ENCODE measurements at regions not wholly inside any gene's neighbourhood (a gene's known extent, or its start where the extent isn't known, plus 50 kb on each side); places are given as distances from the start of the nearest gene placed in this dataset.

GRCh38 chr10:31754803-31755624 lies 173.6 kb downstream of the ARHGAP12 start:
- no peak for DNase-seq (ENCODE audit: low read depth)

GRCh38 chr10:31753681-31754080 lies 174.9 kb downstream of the ARHGAP12 start:
- no peak for DNase-seq (ENCODE audit: low read depth)

DNA sequence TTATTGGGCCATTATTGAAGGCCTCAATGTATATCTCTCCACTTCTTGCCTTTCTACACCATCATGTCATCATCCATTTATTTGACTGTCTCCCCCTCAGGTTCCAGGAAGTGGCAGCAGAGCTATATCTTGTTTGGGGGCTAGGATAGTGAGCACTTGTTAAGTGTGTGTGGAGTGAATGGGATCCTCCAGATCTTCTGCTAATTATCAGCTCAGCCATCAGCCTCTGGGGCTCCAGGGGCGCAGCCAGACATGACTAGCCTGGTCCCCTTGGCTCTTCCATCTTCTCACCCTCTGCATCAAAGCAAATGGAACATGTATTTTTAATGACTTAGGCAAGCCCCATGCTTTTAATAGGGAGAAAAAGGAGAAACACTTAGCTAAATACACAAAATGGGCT lies 176.5 kb downstream of the ARHGAP12 start:
- DNase-seq (ENCODE audit: low read depth) = no peak

- DNase-seq (ENCODE audit: low read depth) = no peak
These were observed 176.9 kb downstream of the ARHGAP12 start for GRCh38 chr10:31751738-31752080.

DNA sequence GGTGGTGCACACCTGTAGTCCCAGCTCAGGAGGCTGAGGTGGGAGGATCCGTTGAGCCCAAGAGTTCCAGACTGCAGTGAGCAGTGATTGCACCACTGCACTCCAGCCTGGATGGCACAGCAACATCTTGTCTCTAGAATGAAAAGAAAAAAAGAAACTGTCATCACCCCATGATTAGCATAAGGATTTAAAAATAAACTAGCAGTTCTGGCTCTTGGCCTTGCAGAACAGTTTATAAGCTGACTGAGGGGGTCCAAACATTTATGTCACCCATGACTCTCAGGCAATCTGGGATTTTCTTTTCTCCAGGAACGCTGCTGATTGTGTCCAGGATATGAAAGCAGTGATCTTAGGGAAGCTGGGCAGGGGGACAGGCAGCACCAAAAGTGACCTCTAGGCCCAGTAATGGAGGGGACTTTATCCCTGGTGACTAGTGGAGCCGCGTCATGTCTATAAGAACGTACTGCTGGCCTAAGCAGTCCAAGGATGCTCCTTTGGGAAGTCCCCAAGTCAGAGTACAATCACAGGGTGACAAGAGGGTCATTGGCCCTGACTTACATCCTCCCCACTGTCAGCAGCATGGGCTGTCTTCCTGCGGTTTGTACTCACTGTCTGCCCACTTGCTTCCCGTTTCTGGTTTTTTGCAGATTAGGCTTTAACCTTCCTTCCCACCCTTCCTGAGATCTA lies 177.4 kb downstream of the ARHGAP12 start:
- DNase-seq (ENCODE audit: low read depth) = no peak

- no peak for DNase-seq (ENCODE audit: low read depth)
These were observed 178.4 kb downstream of the ARHGAP12 start for GRCh38 chr10:31749981-31750840.

- no peak for DNase-seq (ENCODE audit: low read depth)
These were observed 179.3 kb downstream of the ARHGAP12 start for GRCh38 chr10:31749301-31749700.

DNA sequence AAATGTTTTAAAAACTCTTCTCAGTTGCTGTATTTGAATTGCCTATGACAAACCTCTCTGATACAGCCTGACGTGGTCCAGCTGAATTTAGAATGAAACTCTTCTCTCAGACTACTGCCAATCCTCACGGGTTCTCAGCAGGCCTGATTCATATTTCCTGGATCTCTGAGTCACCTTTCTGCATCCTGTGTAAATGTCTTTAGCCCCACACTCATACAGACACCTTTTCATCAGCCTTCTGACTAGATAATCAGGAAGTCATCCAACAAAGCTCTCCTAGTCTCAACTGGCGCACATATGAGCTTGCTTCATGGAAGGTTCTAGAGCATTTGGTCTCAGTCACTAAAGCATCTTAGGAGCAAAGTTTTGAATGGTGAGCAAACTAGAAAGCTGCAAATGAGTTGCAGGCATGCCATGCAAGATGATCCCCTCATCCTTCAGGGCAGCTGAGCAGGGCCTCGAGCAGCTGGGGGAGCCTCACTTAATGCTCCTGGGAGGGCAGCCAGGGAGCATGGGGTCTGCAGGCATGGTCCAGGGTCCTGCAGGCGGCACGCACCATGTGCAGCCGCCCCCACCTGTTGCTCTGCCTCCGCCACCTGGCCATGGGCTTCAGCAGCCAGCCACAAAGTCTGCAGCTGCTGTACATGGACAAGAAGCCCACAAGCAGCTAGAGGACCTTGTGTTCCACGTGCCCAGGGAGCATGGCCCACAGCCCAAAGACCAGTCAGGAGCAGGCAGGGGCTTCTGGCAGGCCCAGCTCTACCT lies 182.8 kb downstream of the ARHGAP12 start:
- DNase-seq (ENCODE audit: low read depth) = peak; percentile 15

GRCh38 chr10:31744025-31744424 lies 184.6 kb downstream of the ARHGAP12 start:
- no peak for DNase-seq (ENCODE audit: low read depth)

GRCh38 chr10:31742255-31742654 lies 186.4 kb downstream of the ARHGAP12 start:
- no peak for DNase-seq (ENCODE audit: low read depth)

DNA sequence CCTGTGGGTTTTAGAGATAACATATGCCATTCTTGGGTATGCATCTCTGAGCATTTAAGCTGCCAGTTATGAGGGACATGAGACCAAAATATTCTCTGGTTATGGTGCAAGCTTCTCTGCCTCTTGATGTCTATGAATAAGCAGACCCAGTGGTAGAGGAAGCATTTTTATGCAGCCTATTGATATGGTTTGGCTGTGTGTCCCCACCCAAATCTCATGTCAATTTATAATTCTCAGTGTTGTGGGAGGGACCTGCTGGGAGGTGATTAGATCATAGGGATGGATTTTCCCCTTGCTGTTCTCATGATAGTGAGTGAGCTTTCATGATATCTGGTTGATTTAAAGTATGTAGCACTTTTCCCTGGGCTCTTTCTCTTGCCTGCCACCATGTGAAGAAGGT lies 187.2 kb downstream of the ARHGAP12 start:
- DNase-seq (ENCODE audit: low read depth) = no peak

GRCh38 chr10:31739711-31740110 lies 188.9 kb downstream of the ARHGAP12 start:
- DNase-seq (ENCODE audit: low read depth) = no peak

DNA sequence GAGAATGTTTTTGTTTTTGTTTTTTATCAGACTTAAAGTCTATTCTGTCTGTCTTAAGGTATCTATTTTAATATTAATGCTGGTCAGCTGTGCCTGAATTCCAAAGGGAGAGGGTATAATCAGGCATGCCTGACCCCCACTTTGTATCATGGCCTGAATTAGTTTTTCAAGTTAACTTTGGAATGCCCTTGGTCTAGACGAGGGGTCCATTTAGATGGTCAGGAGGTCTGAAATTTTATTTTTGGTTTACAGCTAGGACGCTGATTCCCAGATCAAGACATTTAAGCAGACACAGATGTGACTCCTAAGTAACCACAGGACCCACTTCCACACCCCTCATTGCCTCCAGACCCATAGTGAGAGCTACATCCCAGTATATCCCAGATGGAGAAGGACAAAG lies 189.5 kb downstream of the ARHGAP12 start:
- no peak for DNase-seq (ENCODE audit: low read depth)

GRCh38 chr10:31731711-31732110 lies 196.9 kb downstream of the ARHGAP12 start:
- no peak for DNase-seq (ENCODE audit: low read depth)

- DNase-seq (ENCODE audit: low read depth) = no peak
These were observed 197.9 kb downstream of the ARHGAP12 start for GRCh38 chr10:31730776-31731175.

DNA sequence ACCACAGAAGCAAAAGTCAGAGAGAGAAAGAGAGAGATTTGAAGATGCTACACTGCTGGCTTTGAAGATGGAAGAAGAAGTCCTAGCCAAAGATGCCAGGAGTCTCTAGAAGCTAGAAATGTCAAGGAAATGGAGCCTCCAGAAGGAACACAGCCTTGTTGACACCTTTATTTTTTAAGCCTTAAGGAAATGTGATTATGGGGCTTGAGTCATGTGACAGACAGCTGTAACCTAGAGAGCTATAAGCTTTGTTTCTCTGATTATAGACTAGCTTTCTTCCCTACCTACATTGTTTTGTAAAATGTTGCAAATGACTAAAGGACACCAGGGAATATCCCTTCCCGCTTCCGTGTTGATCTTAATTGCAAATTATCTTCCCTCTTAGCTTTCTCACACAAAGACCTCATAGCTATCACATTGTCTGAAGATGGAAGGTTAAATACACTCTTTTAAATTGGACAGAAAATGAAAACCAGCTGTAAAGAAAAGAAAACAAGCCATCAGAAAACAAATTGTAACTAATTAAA lies 199.9 kb downstream of the ARHGAP12 start:
- no peak for DNase-seq (ENCODE audit: low read depth)

- no peak for DNase-seq (ENCODE audit: low read depth)
These were observed 203.2 kb downstream of the ARHGAP12 start for GRCh38 chr10:31725436-31725835.

- DNase-seq (ENCODE audit: low read depth) = no peak
These were observed 204.3 kb downstream of the ARHGAP12 start for GRCh38 chr10:31724296-31724695.

DNA sequence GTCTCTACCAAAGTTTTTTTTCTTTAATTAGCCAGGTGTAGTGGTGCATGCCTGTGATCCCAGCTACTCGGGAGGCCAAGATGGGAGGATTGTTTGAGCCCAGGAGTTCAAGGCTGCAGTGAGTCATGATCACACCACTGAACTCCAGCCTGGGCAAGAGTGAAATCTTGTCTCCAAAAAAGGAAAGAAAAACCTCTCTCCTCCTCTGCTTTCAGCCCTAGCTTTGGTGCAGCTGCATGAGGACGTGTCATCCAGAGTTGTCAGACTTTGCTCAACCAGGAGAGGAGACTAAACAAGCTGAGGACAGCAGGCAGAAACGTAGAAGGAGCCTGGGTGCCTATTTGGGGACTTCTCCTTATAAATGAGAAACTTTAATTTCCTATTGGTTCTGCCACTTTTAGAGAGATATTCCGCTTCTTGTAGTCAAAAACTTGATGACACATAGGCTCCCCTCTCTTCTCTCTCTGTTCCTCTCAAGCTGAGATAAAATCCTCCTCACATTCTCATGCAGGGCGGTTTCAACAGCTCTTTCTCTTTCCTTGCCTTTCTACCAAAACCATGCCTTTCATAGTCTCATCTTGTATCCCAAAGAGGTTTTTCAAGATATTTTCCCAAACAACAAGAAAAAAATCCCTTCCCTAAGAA lies 205.4 kb downstream of the ARHGAP12 start:
- DNase-seq (ENCODE audit: low read depth) = no peak

DNA sequence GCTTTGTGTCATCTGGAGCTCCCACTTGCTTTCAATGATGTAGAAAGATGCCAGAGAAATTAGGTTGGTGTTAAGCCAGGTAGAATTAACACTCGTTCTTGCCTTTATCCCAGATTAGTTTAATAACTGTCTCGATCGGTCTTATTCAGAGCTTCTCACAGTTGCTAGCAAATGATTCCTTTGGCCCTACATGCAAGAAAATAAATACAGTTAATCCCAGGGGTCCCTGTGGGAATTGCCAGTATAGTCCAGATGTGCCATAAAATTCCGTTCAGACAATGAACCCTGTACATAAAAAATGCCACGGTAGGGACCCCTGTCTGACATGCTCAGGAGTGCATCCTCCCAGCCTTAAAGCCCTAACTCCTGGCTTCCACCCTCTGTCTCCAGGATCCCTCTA lies 207.5 kb downstream of the ARHGAP12 start:
- DNase-seq (ENCODE audit: low read depth) = no peak

DNA sequence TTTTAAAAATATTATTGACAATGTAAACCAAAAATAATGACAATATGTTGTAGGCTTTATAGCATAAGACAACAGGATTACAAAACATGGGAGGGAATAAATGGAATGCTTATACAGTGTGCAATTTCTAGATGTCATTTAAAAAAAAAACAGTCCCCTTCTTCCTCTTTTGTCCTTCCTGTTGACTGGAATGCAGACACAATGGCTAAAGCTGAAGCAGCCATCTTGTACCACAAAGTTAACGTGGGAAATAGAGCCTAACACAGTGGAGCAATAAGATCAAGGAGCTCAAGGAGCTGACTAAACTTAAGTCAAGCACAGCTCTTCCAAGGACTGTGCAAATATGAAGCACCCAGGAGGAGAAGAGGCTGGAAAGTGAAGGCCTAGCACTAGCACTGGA lies 208.1 kb downstream of the ARHGAP12 start:
- DNase-seq (ENCODE audit: low read depth) = no peak

Measured in activated T-cell treated with anti-CD3 and anti-CD28 coated beads for 48 hours (primary cell).